WI38 (cell line): ENCODE measurements at regions not wholly inside any gene's neighbourhood (a gene's known extent, or its start where the extent isn't known, plus 50 kb on each side); places are given as distances from the start of the nearest gene placed in this dataset.

Experiments used
- H3K4me3 ChIP-seq: 2 replicates; pipeline ENCODE4 v1.5.1; 2011; ENCODE audit warnings: low read depth, mild to moderate bottlenecking, control low read depth, low read length
- CTCF ChIP-seq: IDR thresholded peaks from 2 replicates; pipeline ENCODE4 v1.5.1; 2012; ENCODE audit warnings: low read depth, mild to moderate bottlenecking, control low read depth, low read length

GRCh38 chr6:905556-905955, 212.6 kb upstream of the EXOC2 start:
- no peak overlapping the region for H3K4me3 ChIP-seq
- TF ChIP-seq CTCF, result no peak

GRCh38 chr6:904994-905393, 212.1 kb upstream of the EXOC2 start:
- no peak overlapping the region for H3K4me3 ChIP-seq
- TF ChIP-seq CTCF, result no peak

GRCh38 chr6:903761-904160, 210.8 kb upstream of the EXOC2 start:
- TF ChIP-seq CTCF, result no peak

GRCh38 chr6:901696-902460, 208.9 kb upstream of the EXOC2 start:
- no peak overlapping the region for H3K4me3 ChIP-seq
- TF ChIP-seq CTCF, result no peak

More at GRCh38 chr6:903761-904160, 210.8 kb upstream of the EXOC2 start:
- no peak overlapping the region for H3K4me3 ChIP-seq

GRCh38 chr6:900716-901605, 208.0 kb upstream of the EXOC2 start:
- no peak for TF ChIP-seq CTCF
- no peak overlapping the region for H3K4me3 ChIP-seq

GRCh38 chr6:897528-898207, 204.7 kb upstream of the EXOC2 start:
- TF ChIP-seq CTCF, result no peak
- no peak overlapping the region for H3K4me3 ChIP-seq

GRCh38 chr6:894274-894673, 201.3 kb upstream of the EXOC2 start:
- TF ChIP-seq CTCF, result peak; percentile 10; the same call in 1 of the 2 replicates
- H3K4me3 ChIP-seq, result no peak overlapping the region
